B cell (primary cell): ENCODE measurements at regions not wholly inside any gene's neighbourhood (a gene's known extent, or its start where the extent isn't known, plus 50 kb on each side); places are given as distances from the start of the nearest gene placed in this dataset.

Source experiments
- CTCF ChIP-seq: fragments of 200-600 bp; IDR thresholded peaks from one replicate; pipeline ENCODE4 v1.8.0; 2022; ENCODE audit warnings: antibody characterized with exemption, mild to moderate bottlenecking
- EZH2 ChIP-seq: IDR thresholded peaks from 2 replicates; pipeline ENCODE4 v1.6.1; 2012; ENCODE audit warnings: borderline replicate concordance, low read depth, mild to moderate bottlenecking, moderate library complexity, low read length; ENCODE audit not compliant: insufficient read depth, poor library complexity, severe bottlenecking

- no peak for TF ChIP-seq CTCF
- no peak for TF ChIP-seq EZH2
These were observed 111.5 kb upstream of the EYS start for GRCh38 chr6:65818576-65818975.
